WTC11 (cell line): ENCODE measurements at regions not wholly inside any gene's neighbourhood (a gene's known extent, or its start where the extent isn't known, plus 50 kb on each side); places are given as distances from the start of the nearest gene placed in this dataset.

Source experiments
- ATAC-seq: fragments of 200-7000 bp; cut with Tn5 transposase; 2 replicates; pipeline ENCODE4 v1.10.0; 2021; ENCODE audit warnings: mild to moderate bottlenecking, moderate library complexity
- CTCF ChIA-PET: fragments of 300-600 bp; sonication (Branson Sonifier 250); formaldehyde crosslinking; loops from one replicate; lab custom pipeline; 2021; ENCODE audit warnings: antibody characterized with exemption; lab: Charles Lee
- POLR2A ChIA-PET: fragments of 350-600 bp; sonication (Branson Sonifier 250); formaldehyde crosslinking; loops from one replicate; lab custom pipeline; 2021; ENCODE audit warnings: antibody characterized with exemption; lab: Charles Lee
- DNase-seq: peaks from one replicate; pipeline ENCODE4 v3.0.0; 2021; ENCODE audit warnings: low spot score
- H3K27ac Mint-ChIP-seq: 2 replicates; pipeline ENCODE4 v1.8.0; 2021; ENCODE audit warnings: mixed read lengths
- H3K27me3 Mint-ChIP-seq: 2 replicates; pipeline ENCODE4 v1.8.0; 2021; ENCODE audit warnings: low read depth, mild to moderate bottlenecking, moderate library complexity, mixed read lengths
- H3K36me3 Mint-ChIP-seq: 2 replicates; pipeline ENCODE4 v1.8.0; 2021; ENCODE audit warnings: mixed read lengths
- H3K4me1 Mint-ChIP-seq: 2 replicates; pipeline ENCODE4 v1.8.0; 2022; ENCODE audit warnings: mixed read lengths
- H3K4me3 Mint-ChIP-seq: 2 replicates; pipeline ENCODE4 v1.8.0; 2021; ENCODE audit warnings: mild to moderate bottlenecking, moderate library complexity, mixed read lengths
- H3K9me3 Mint-ChIP-seq: 2 replicates; pipeline ENCODE4 v1.8.0; 2021; ENCODE audit warnings: mixed read lengths
- AR ChIP-seq: fragments of 250-450 bp; sonication (Bioruptor Pico); IDR thresholded peaks from 2 replicates; pipeline ENCODE4 v1.9.0; 2021; ENCODE audit warnings: mild to moderate bottlenecking
- FOXP4 ChIP-seq: sonication (generic); formaldehyde crosslinking; IDR thresholded peaks from 2 replicates; pipeline ENCODE4 v1.8.0; 2022; ENCODE audit warnings: mild to moderate bottlenecking, missing genetic modification reagents
- GTF2I ChIP-seq: fragments of 250-450 bp; sonication (Bioruptor Pico); conservative IDR thresholded peaks from 2 replicates; pipeline ENCODE4 v1.4.0; 2021; ENCODE audit warnings: mild to moderate bottlenecking
- IRF1 ChIP-seq: sonication (generic); formaldehyde crosslinking; IDR thresholded peaks from 2 replicates; pipeline ENCODE4 v1.8.0; 2023; ENCODE audit warnings: missing genetic modification reagents
- JUN ChIP-seq: sonication (generic); formaldehyde crosslinking; IDR thresholded peaks from 2 replicates; pipeline ENCODE4 v1.8.0; 2023; ENCODE audit warnings: mild to moderate bottlenecking, missing genetic modification reagents
- KAT7 ChIP-seq: sonication (generic); formaldehyde crosslinking; IDR thresholded peaks from 2 replicates; pipeline ENCODE4 v1.8.1; 2023; ENCODE audit warnings: missing genetic modification reagents, mild to moderate bottlenecking, borderline replicate concordance
- NFATC4 ChIP-seq: fragments of 250-450 bp; sonication (Bioruptor Pico); IDR thresholded peaks from 2 replicates; pipeline ENCODE4 v1.9.0; 2021; ENCODE audit warnings: mild to moderate bottlenecking
- NR1H2 ChIP-seq: sonication (generic); formaldehyde crosslinking; IDR thresholded peaks from 2 replicates; pipeline ENCODE4 v1.9.0; 2021; ENCODE audit warnings: mild to moderate bottlenecking, moderate library complexity, missing genetic modification reagents
- SP1 ChIP-seq: sonication (generic); formaldehyde crosslinking; conservative IDR thresholded peaks from 2 replicates; pipeline ENCODE4 v1.8.1; 2022; ENCODE audit warnings: missing genetic modification reagents
- ZBTB21 ChIP-seq: sonication (generic); formaldehyde crosslinking; IDR thresholded peaks from 2 replicates; pipeline ENCODE4 v1.8.1; 2023; ENCODE audit warnings: mild to moderate bottlenecking, missing genetic modification reagents, borderline replicate concordance
- TF ChIP-seq, protein P1 (sequence below): sonication (generic); formaldehyde crosslinking; IDR thresholded peaks from 2 replicates; pipeline ENCODE4 v1.8.0; 2022; ENCODE audit warnings: mild to moderate bottlenecking, missing genetic modification reagents
- TF ChIP-seq, protein P2 (sequence below): fragments of 250-450 bp; sonication (Bioruptor Pico); IDR thresholded peaks from 2 replicates; pipeline ENCODE4 v2.1.2; 2022; ENCODE audit warnings: mild to moderate bottlenecking, moderate library complexity
- TF ChIP-seq, protein P3 (sequence below): fragments of 250-450 bp; sonication (Bioruptor Pico); IDR thresholded peaks from 2 replicates; pipeline ENCODE4 v1.8.0; 2021; ENCODE audit warnings: mild to moderate bottlenecking

DNA sequence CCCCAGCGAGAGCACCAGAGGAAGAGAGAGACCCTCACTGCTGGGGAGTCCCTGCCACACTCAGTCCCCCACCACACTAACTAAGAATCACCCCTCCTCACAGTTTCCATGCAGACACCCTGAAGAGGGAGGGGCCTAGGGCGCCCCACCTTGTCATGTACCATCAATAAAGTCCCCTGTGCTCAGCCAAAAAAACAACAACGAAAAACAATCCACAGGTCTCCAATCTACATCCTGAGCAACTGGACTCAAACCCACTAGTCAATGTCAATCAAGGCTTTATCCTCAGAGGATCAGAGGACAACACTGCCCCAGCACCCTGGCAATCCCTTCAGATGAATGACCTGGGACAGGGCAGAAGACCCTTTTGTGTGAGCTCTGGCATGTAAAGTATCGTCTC lies 210.1 kb upstream of the MSX2 start (continued):
- TF ChIP-seq FOXP4 = no peak
- TF ChIP-seq, protein P1, sequence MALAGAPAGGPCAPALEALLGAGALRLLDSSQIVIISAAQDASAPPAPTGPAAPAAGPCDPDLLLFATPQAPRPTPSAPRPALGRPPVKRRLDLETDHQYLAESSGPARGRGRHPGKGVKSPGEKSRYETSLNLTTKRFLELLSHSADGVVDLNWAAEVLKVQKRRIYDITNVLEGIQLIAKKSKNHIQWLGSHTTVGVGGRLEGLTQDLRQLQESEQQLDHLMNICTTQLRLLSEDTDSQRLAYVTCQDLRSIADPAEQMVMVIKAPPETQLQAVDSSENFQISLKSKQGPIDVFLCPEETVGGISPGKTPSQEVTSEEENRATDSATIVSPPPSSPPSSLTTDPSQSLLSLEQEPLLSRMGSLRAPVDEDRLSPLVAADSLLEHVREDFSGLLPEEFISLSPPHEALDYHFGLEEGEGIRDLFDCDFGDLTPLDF (CRISPR knock-in tag) = no peak
- no peak for TF ChIP-seq ZBTB21 (CRISPR knock-in tag)
- no peak for TF ChIP-seq IRF1 (CRISPR knock-in tag)
- TF ChIP-seq, protein P2, sequence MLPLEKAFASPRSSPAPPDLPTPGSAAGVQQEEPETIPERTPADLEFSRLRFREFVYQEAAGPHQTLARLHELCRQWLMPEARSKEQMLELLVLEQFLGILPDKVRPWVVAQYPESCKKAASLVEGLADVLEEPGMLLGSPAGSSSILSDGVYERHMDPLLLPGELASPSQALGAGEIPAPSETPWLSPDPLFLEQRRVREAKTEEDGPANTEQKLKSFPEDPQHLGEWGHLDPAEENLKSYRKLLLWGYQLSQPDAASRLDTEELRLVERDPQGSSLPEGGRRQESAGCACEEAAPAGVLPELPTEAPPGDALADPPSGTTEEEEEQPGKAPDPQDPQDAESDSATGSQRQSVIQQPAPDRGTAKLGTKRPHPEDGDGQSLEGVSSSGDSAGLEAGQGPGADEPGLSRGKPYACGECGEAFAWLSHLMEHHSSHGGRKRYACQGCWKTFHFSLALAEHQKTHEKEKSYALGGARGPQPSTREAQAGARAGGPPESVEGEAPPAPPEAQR = no peak

DNA sequence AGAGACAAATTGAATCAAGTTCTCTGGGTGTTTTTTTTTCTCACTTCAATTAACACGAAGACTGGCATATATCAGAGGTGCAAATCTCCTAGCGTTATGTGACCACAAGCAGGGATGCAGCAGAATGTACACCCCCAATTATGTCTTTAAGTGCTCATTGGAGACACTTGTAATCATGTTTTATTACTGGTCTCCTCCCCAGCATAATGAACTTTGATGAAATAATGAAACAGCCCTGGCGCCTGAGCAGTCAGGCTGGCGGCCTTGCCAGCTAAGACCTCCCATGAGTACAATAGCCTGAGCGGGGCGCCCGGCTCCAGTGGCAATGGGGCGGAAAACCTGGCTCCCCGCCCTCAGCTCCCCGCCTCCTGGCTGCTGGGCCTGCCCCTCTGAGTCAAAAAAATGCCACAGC lies 209.4 kb upstream of the MSX2 start:
- DNase-seq (no peak), ATAC-seq (no peak)
- peaks cover 15% of the 10 kb centered on the region for H3K27me3 Mint-ChIP-seq
- H3K27ac Mint-ChIP-seq = no peak overlapping the region
- CTCF ChIA-PET = interaction anchor here (1.8 kb wide), 1 partner anchor 95 kb away, joined by 6 read pairs; no protein-coding TSS in a partner anchor
- no peak overlapping the region for H3K4me3 Mint-ChIP-seq
- H3K36me3 Mint-ChIP-seq = no peaks in the 10 kb centered on the region
- H3K4me1 Mint-ChIP-seq = peaks cover 8% of the 10 kb centered on the region
- peaks cover 9% of the 10 kb centered on the region for H3K9me3 Mint-ChIP-seq
- TF ChIP-seq GTF2I (CRISPR knock-in tag) (no peak), AR (CRISPR knock-in tag) (no peak), NR1H2 (CRISPR knock-in tag) (no peak), KAT7 (CRISPR knock-in tag) (no peak), NFATC4 (no peak), FOXP4 (no peak), JUN (CRISPR knock-in tag) (no peak), ZBTB21 (CRISPR knock-in tag) (no peak), SP1 (CRISPR knock-in tag) (no peak)
- TF ChIP-seq, protein P3, sequence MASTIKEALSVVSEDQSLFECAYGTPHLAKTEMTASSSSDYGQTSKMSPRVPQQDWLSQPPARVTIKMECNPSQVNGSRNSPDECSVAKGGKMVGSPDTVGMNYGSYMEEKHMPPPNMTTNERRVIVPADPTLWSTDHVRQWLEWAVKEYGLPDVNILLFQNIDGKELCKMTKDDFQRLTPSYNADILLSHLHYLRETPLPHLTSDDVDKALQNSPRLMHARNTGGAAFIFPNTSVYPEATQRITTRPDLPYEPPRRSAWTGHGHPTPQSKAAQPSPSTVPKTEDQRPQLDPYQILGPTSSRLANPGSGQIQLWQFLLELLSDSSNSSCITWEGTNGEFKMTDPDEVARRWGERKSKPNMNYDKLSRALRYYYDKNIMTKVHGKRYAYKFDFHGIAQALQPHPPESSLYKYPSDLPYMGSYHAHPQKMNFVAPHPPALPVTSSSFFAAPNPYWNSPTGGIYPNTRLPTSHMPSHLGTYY = no peak
- TF ChIP-seq, all 79 proteins: peak for 0
- POLR2A ChIA-PET = no interaction called here
